HCT116 (cell line): ENCODE measurements at regions not wholly inside any gene's neighbourhood (a gene's known extent, or its start where the extent isn't known, plus 50 kb on each side); places are given as distances from the start of the nearest gene placed in this dataset.

Experiments
- ATAC-seq: fragments of 200-7000 bp; cut with Tn5 transposase; 2 replicates; pipeline ENCODE4 v1.9.1; 2020; ENCODE audit warnings: mild to moderate bottlenecking, moderate library complexity
- BruUV-seq: library from RNA; stranded (reverse); fragments of 400-500 nt; replicated peaks from 2 replicates; lab custom pipeline; 2021; lab: Mats Ljungman, UMichigan
- CTCF ChIA-PET: fragments of 300-600 bp; sonication (Branson Sonifier 250); formaldehyde crosslinking; loops from one replicate; lab custom pipeline; 2021; ENCODE audit warnings: antibody characterized with exemption; lab: Charles Lee
- POLR2A ChIA-PET: fragments of 300-600, 350-600 bp; sonication (Branson Sonifier 250); formaldehyde crosslinking; loops from one replicate; lab custom pipeline; 2021; ENCODE audit warnings: antibody characterized with exemption; lab: Charles Lee
- RAD21 ChIA-PET, 2 experiments: fragments of 300-600 bp; sonication (Branson Sonifier 250); formaldehyde crosslinking; loops; one replicate each; lab custom pipeline; 2023; ENCODE audit warnings: low total read pairs in 2 of 2; ENCODE audit not compliant: uncharacterized antibody in 2 of 2, unreplicated experiment in 2 of 2, low non-redundant PET in 1 of 2; lab: Charles Lee
- DNase-seq: peaks from one replicate; pipeline ENCODE4 v3.0.0-alpha.2; 2010; ENCODE audit warnings: low read depth, low spot score
- H2AFZ ChIP-seq: fragments of 200-600 bp; shearing (Covaris generic), sonication (generic); 2 replicates; pipeline ENCODE4 v1.6.1; 2017; ENCODE audit warnings: low read depth, mixed run types, mixed read lengths, antibody characterized with exemption, low read length; ENCODE audit not compliant: poor library complexity, severe bottlenecking
- H3K27ac ChIP-seq: 2 replicates; pipeline ENCODE4 v1.5.1; 2012; ENCODE audit warnings: low read depth, low read length
- H3K27me3 ChIP-seq: fragments of 200-600 bp; sonication (generic); 2 replicates; pipeline ENCODE4 v1.6.1; 2016; ENCODE audit warnings: mixed run types, low read length, mixed read lengths; ENCODE audit not compliant: insufficient read depth
- H3K36me3 ChIP-seq, 2 experiments: fragments of 200-500 bp in 1 of 2; fragments of 200-600 bp in 1 of 2; sonication (Bioruptor generic) in 1 of 2; sonication (generic) in 1 of 2; 2 replicates each; pipeline versions ENCODE4 v1.5.1 to v1.6.1; 2014 to 2016; ENCODE audit warnings: low read length in 2 of 2, inconsistent platforms in 1 of 2, mixed read lengths in 1 of 2, mixed run types in 1 of 2; ENCODE audit not compliant: insufficient read depth in 2 of 2, control insufficient read depth in 1 of 2
- H3K4me1 ChIP-seq, 2 experiments: fragments of 200-600 bp in 1 of 2; sonication (generic) in 1 of 2; 2 replicates each; pipeline versions ENCODE4 v1.5.1 to v1.6.1; 2012 to 2017; ENCODE audit warnings: low read length in 2 of 2, inconsistent platforms in 1 of 2, mild to moderate bottlenecking in 1 of 2, mixed read lengths in 1 of 2, mixed run types in 1 of 2, moderate library complexity in 1 of 2; ENCODE audit not compliant: insufficient read depth in 2 of 2, control insufficient read depth in 1 of 2
- H3K4me2 ChIP-seq: fragments of 200-600 bp; sonication (generic); 2 replicates; pipeline ENCODE4 v1.6.1; 2017; ENCODE audit warnings: mixed run types, low read length, mixed read lengths
- H3K4me3 ChIP-seq, 2 experiments: fragments of 200-600 bp in 1 of 2; sonication (generic) in 1 of 2; replicated peaks in 1 of 2; 2 replicates each; pipeline ENCODE4 v1.5.1; 2011 to 2016; ENCODE audit warnings: low read length in 2 of 2, control low read depth in 1 of 2, low read depth in 1 of 2, mild to moderate bottlenecking in 1 of 2, mixed read lengths in 1 of 2, mixed run types in 1 of 2
- H3K79me2 ChIP-seq: fragments of 200-600 bp; sonication (generic); 2 replicates; pipeline ENCODE4 v1.6.1; 2017; ENCODE audit warnings: mild to moderate bottlenecking, mixed run types, low read length, moderate library complexity, mixed read lengths; ENCODE audit not compliant: insufficient read depth
- H3K9ac ChIP-seq: fragments of 200-600 bp; sonication (generic); 2 replicates; pipeline ENCODE4 v1.6.1; 2016; ENCODE audit warnings: low read length, mixed read lengths
- H3K9me2 ChIP-seq: fragments of 200-600 bp; sonication (generic), shearing (Covaris generic); 2 replicates; pipeline ENCODE4 v1.6.1; 2017; ENCODE audit warnings: mixed run types, mild to moderate bottlenecking, moderate library complexity; ENCODE audit not compliant: insufficient read depth
- H3K9me3 ChIP-seq, 2 experiments: fragments of 200-500 bp in 1 of 2; fragments of 200-600 bp in 1 of 2; sonication (Bioruptor generic) in 1 of 2; sonication (generic) in 1 of 2; 2 replicates each; pipeline ENCODE4 v1.6.1; 2014 to 2017; ENCODE audit warnings: low read length in 2 of 2, mixed read lengths in 2 of 2, inconsistent platforms in 1 of 2, low read depth in 1 of 2, mild to moderate bottlenecking in 1 of 2, mixed run types in 1 of 2, moderate library complexity in 1 of 2; ENCODE audit not compliant: control insufficient read depth in 1 of 2, insufficient read depth in 1 of 2
- H4K20me1 ChIP-seq: fragments of 200-600 bp; sonication (generic), shearing (Covaris generic); 2 replicates; pipeline ENCODE4 v1.6.1; 2017; ENCODE audit warnings: mixed run types, mild to moderate bottlenecking, moderate library complexity; ENCODE audit not compliant: insufficient read depth
- CBX3 ChIP-seq: IDR thresholded peaks from 2 replicates; pipeline ENCODE4 v1.6.1; 2012; ENCODE audit warnings: low read depth
- ELF1 ChIP-seq: IDR thresholded peaks from 2 replicates; pipeline ENCODE4 v1.6.1; 2012; ENCODE audit warnings: low read depth, borderline replicate concordance
- EZH2 ChIP-seq: fragments of 200-600 bp; sonication (generic); IDR thresholded peaks from 2 replicates; pipeline ENCODE4 v1.6.1; 2017; ENCODE audit warnings: antibody characterized with exemption, mixed run types
- EZH2phosphoT487 ChIP-seq: fragments of 200-600 bp; IDR thresholded peaks from 2 replicates; pipeline ENCODE4 v1.6.1; 2018; ENCODE audit warnings: antibody characterized with exemption, borderline replicate concordance
- FOSL1 ChIP-seq: IDR thresholded peaks from 2 replicates; pipeline ENCODE4 v1.6.1; 2012; ENCODE audit warnings: low read depth
- JUND ChIP-seq: IDR thresholded peaks from 2 replicates; pipeline ENCODE4 v1.6.1; 2012
- RAD21 ChIP-seq: IDR thresholded peaks from 2 replicates; pipeline ENCODE4 v1.6.1; 2012; ENCODE audit warnings: low read depth, mild to moderate bottlenecking
- SIN3A ChIP-seq: IDR thresholded peaks from 2 replicates; pipeline ENCODE4 v1.6.1; 2012; ENCODE audit warnings: low read depth
- SP1 ChIP-seq: IDR thresholded peaks from 2 replicates; pipeline ENCODE4 v1.6.1; 2012; ENCODE audit warnings: low read depth
- SRF ChIP-seq: IDR thresholded peaks from 2 replicates; pipeline ENCODE4 v1.6.1; 2012; ENCODE audit warnings: low read depth
- TCF7L2 ChIP-seq: IDR thresholded peaks from 2 replicates; pipeline ENCODE4 v1.7.0; 2011; ENCODE audit warnings: borderline replicate concordance, inconsistent platforms; ENCODE audit not compliant: insufficient read depth, insufficient read length; ENCODE audit errors: extremely low read depth
- YY1 ChIP-seq: IDR thresholded peaks from 2 replicates; pipeline ENCODE4 v1.6.1; 2011; ENCODE audit warnings: low read length, low read depth, moderate library complexity, mild to moderate bottlenecking; ENCODE audit not compliant: insufficient replicate concordance; ENCODE audit errors: extremely low read depth
- ZNF274 ChIP-seq: fragments of 200-500 bp; sonication (Bioruptor generic); IDR thresholded peaks from 2 replicates; pipeline ENCODE4 v1.6.1; 2014; ENCODE audit warnings: mild to moderate bottlenecking, low read depth, low read length, inconsistent platforms
- intact Hi-C: fragments of 100-400 bp; cut with micrococcal nuclease; formaldehyde crosslinking; loops from 2 replicates; pipeline ENCODE4 v1.10.0; 2022
- TF ChIP-seq, protein P1 (sequence below): IDR thresholded peaks from 2 replicates; pipeline ENCODE4 v1.6.1; 2011; ENCODE audit warnings: mild to moderate bottlenecking, low read length, moderate library complexity; ENCODE audit not compliant: insufficient replicate concordance; ENCODE audit errors: extremely low read depth
- TF ChIP-seq, protein P2 (sequence below): IDR thresholded peaks from 2 replicates; pipeline ENCODE4 v1.6.1; 2012
- TF ChIP-seq, protein P3 (sequence below): IDR thresholded peaks from 2 replicates; pipeline ENCODE4 v1.6.1; 2012; ENCODE audit warnings: low read depth

DNA sequence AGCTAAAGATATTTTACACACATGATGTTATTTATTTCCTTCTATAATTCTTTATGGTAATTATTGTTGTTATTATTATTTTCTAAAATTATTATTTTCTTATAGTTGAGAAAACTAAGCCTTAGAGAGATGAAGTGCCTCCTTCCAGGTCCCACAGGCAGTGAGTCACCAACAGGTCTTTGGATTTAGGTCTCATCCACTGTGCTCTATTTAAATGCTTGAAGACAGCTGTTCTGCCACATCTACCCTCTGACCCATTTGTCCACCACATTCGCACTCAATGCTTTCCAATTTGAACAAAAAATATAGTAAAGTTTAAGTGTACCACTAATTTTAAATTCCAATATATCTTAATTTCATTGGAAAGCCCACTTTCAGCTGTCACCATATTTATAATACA, 566.4 kb downstream of the PPARGC1A start (continued):
- TF ChIP-seq, protein P1, sequence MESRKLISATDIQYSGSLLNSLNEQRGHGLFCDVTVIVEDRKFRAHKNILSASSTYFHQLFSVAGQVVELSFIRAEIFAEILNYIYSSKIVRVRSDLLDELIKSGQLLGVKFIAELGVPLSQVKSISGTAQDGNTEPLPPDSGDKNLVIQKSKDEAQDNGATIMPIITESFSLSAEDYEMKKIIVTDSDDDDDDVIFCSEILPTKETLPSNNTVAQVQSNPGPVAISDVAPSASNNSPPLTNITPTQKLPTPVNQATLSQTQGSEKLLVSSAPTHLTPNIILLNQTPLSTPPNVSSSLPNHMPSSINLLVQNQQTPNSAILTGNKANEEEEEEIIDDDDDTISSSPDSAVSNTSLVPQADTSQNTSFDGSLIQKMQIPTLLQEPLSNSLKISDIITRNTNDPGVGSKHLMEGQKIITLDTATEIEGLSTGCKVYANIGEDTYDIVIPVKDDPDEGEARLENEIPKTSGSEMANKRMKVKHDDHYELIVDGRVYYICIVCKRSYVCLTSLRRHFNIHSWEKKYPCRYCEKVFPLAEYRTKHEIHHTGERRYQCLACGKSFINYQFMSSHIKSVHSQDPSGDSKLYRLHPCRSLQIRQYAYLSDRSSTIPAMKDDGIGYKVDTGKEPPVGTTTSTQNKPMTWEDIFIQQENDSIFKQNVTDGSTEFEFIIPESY, result no peak
- TF ChIP-seq JUND (no peak), SP1 (no peak), CBX3 (no peak), SRF (no peak), EZH2phosphoT487 (no peak), FOSL1 (no peak), ZNF274 (no peak), YY1 (no peak), EZH2 (no peak)
- TF ChIP-seq, all 23 proteins: peak for 0

DNA sequence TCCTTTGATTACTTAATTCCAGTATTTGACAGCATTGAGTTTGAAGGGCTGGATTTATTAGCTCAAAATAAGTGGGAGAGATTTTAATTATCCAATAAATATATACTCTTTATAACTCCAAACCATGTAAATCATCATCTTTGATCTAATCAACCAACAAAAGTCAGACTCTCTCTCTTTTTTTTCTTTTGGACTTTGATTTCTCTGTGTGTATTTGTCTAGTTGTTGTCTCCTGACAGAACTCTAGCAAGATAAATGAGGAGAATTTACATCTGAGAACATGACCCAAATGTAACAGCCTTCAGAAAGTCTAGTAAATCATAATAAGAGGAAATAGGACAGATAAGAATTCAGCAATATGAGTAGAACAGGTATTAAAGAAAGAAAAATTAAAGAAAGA, 567.1 kb downstream of the PPARGC1A start:
- H3K9me2 ChIP-seq, result no peaks in the 10 kb centered on the region
- no peak overlapping the region for H3K4me3 ChIP-seq
- H3K79me2 ChIP-seq, result no peaks in the 10 kb centered on the region
- H3K4me1 ChIP-seq, result no peaks in the 10 kb centered on the region
- RAD21 ChIA-PET, result no interaction called here
- no peak for ATAC-seq
- no peak overlapping the region for H3K27ac ChIP-seq
- H2AFZ ChIP-seq, result no peak overlapping the region
- H3K9me3 ChIP-seq, result peaks cover 4 to 29% of the 10 kb centered on the region in 2 experiments; a peak in 2 of 4 replicates
- DNase-seq, result no peak
- H4K20me1 ChIP-seq, result no peaks in the 10 kb centered on the region
- H3K4me2 ChIP-seq, result no peak overlapping the region
- H3K27me3 ChIP-seq, result no peaks in the 10 kb centered on the region
- CTCF ChIA-PET, result no interaction called here
- H3K9ac ChIP-seq, result no peak overlapping the region
- BruUV-seq, result no TSS peak
- H3K36me3 ChIP-seq, result no peaks in the 10 kb centered on the region
- intact Hi-C loops, result no loop called here
- POLR2A ChIA-PET, result no interaction called here
- TF ChIP-seq EZH2phosphoT487, result no peak
- TF ChIP-seq SIN3A, result no peak
- TF ChIP-seq ELF1, result no peak
- TF ChIP-seq, protein P2, sequence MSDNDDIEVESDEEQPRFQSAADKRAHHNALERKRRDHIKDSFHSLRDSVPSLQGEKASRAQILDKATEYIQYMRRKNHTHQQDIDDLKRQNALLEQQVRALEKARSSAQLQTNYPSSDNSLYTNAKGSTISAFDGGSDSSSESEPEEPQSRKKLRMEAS, result no peak
- TF ChIP-seq TCF7L2, result no peak
- TF ChIP-seq, protein P3, sequence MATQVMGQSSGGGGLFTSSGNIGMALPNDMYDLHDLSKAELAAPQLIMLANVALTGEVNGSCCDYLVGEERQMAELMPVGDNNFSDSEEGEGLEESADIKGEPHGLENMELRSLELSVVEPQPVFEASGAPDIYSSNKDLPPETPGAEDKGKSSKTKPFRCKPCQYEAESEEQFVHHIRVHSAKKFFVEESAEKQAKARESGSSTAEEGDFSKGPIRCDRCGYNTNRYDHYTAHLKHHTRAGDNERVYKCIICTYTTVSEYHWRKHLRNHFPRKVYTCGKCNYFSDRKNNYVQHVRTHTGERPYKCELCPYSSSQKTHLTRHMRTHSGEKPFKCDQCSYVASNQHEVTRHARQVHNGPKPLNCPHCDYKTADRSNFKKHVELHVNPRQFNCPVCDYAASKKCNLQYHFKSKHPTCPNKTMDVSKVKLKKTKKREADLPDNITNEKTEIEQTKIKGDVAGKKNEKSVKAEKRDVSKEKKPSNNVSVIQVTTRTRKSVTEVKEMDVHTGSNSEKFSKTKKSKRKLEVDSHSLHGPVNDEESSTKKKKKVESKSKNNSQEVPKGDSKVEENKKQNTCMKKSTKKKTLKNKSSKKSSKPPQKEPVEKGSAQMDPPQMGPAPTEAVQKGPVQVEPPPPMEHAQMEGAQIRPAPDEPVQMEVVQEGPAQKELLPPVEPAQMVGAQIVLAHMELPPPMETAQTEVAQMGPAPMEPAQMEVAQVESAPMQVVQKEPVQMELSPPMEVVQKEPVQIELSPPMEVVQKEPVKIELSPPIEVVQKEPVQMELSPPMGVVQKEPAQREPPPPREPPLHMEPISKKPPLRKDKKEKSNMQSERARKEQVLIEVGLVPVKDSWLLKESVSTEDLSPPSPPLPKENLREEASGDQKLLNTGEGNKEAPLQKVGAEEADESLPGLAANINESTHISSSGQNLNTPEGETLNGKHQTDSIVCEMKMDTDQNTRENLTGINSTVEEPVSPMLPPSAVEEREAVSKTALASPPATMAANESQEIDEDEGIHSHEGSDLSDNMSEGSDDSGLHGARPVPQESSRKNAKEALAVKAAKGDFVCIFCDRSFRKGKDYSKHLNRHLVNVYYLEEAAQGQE, result no peak
- TF ChIP-seq RAD21, result no peak
- no peak for TF ChIP-seq SRF
- no peak for TF ChIP-seq JUND
- TF ChIP-seq, protein P1, result no peak
